GM19468 (cell line): ENCODE measurements at regions not wholly inside any gene's neighbourhood (a gene's known extent, or its start where the extent isn't known, plus 50 kb on each side); places are given as distances from the start of the nearest gene placed in this dataset.

Experiments used
- ATAC-seq: cut with Tn5 transposase; IDR thresholded peaks from one replicate; pipeline ENCODE4 v1.9.1; 2021; ENCODE audit warnings: mild to moderate bottlenecking, moderate library complexity, moderate number of reproducible peaks; ENCODE audit not compliant: unreplicated experiment; ENCODE audit errors: extremely low read depth

GRCh38 chr9:116072046-116072445 is 81.5 kb upstream of the PAPPA start:
- no peak for ATAC-seq

DNA sequence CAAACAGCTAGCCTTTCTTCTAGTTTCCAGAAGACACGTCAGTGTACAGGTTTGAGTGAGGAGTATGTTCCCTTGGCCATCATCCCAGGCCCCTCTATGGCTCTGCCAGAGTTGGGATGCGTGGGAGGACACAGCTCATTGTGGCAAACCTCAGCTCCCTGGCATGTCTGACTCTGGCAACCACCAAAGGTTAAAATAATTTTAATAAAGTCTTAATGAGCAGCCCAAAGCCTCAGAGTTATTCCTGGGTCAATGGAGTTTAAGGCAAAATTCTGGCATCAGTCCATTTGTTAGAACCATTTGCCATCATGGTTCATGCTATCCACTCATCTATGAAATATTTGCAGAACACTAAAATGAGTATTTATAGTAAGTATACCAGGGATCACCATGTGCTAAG is 79.8 kb upstream of the PAPPA start:
- no peak for ATAC-seq

DNA sequence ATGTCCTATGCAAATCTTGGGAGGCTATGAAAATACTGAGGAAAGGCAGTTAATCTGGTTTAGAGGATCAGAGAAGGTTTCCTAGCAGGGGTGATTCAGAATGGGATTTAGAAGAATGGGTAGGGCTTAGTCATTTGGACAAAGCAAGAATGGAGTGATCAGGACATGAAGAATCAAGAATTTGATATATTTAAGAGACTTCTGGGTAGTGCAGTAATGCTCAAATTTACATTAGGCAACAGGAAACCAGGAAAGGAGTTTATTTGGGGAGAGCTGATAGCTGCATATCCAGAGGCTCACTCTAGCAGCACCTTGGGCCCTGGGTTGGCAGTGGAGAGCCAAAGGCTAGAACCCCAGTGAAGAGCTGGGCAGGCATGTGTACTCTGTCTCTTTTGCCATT is 78.9 kb upstream of the PAPPA start:
- no peak for ATAC-seq

GRCh38 chr9:116075191-116075590 is 78.4 kb upstream of the PAPPA start:
- ATAC-seq = no peak

DNA sequence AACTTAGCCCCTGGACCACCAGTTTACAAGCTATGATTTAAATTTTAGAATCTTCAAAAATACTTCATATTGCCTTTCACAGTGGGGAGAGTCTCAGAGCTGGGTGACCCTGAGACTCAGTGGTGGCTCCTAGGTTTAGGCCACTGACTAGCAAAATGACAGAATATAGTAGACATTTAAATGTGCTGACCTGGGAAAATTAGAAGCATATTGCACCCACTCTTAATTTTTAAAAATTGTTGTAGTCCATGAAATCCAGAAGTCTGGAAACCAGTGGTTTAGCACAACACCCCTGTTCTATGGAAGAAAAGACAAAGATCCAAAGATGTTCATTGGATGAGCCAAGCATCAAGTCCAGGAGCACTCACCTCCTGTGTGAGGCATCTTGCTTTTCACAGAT is 75.0 kb upstream of the PAPPA start:
- no peak for ATAC-seq

GRCh38 chr9:116080561-116080960 is 73.0 kb upstream of the PAPPA start:
- ATAC-seq = no peak

DNA sequence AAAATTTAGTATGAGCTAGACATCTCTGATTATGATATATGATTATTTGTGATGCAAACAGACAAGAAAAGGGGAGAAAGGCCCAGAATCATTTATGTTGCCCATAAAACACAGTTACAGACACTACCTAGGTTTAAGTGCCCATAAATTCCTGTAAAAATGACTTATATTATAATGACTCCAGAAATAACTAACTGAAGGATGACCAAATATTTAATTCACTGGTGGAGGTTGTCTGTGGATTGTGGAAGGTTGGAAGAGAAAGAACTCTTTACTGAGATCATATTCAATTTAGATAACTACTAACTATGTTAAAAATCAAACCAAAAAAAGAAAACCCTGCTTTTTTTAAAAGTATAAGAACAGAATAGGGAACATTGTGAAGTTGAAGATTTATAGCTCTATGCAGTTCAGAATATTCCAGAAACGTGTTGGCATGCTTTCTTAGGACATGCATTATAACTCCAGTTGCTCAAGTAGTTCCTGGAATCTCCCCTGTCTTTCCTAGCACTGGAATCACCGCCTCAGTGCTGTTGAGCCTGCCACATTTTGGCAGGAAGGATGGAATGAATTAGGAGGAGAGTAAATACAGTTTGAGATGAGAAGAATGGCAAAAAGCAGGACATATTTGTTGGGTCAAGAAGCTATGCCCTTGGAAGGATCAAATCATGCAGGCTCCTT is 72.0 kb upstream of the PAPPA start:
- no peak for ATAC-seq

DNA sequence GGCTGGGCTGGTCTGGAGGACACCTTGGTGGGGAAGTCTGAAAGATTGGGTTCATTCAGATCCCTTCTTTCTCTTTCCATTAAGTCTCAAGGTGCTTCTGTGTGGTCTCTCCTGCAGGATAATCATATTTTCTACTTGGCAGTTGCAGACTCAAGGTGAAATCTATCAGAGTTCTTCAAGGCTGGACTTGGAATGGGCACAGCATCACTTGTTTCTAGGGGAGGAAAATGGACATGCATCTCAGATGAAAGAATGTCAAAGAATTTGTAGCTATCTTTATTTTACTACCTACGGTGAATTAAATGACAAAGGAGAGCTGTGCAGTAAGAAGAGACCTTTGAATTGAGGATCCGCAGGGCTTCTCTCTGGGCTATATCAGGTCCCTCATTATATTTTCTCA is 69.8 kb upstream of the PAPPA start:
- no peak for ATAC-seq

- no peak for ATAC-seq
Observed at GRCh38 chr9:116084497-116084896, 69.1 kb upstream of the PAPPA start.

- no peak for ATAC-seq
Observed at GRCh38 chr9:116087246-116087645, 66.3 kb upstream of the PAPPA start.

DNA sequence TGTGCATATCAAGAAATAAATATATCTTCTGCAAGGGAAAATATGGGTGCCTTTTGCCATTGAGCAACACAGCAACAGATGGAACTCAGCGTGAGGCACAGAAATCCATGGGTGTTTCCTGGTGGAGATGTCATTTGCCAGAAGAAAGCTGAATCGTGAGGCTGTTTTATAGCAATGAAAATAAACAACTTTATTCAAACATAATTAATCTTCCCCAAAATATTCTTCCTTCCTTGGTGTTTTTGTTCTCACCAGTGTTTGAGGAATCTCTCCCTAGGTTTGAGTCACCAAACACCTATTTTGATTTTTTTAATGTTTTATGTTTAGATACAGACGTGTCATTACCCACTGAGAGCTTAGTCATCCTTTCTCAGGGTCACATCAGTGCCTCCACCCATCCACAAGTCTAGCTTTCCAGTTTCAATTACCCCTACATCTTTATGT is 65.8 kb upstream of the PAPPA start:
- ATAC-seq = no peak

- no peak for ATAC-seq
Observed at GRCh38 chr9:116088396-116088795, 65.2 kb upstream of the PAPPA start.

DNA sequence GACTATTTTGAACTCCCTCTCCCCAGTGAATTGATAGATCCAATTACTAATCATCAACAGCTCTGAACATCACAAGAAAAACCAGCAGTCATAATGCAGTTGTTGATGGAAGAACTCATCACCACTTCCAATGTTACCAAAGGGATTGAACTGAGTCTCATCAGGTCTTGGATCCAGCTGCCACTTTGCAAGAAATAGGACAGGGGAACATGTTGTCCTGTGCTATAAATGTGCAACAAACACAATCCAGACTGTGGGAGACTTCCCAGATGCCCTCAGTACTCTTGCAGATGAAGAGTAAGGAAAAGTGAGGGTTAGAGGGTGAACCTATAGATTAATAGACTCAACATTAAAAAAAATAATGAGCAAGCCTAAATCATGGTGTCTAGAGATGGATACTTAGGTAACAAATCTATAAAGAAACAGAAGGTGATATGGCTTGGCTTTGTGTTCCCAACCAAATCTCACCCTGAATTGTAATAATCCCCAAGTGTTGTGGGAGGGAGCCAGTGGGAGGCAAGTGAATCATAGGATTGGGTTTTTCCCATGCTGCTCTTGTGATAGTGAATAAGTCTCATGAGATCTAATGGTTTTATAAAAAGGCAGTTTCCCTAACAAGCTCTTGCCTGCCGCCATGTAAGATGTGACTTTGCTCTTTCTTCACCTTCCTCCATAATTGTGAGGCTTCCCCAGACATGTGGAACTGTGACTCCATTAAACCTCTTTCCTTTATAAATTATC is 63.4 kb upstream of the PAPPA start:
- ATAC-seq = no peak

DNA sequence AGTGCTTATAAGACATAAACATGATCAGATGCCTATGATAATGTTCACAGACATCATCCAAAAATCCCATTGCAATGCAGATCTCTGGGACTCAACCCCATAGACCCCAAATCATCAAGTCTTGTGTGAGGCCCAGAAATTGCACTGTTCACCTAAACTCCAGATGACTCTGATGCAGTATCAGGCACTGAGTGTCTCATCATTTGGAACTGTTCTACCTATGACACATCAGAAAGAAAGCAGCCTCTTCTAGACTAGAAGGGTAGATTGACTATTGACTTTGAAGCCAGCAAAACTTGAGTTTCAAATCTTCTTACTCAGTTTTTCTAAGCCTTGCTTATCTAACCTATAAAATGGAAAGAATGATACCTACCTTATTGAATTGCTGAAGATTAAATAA is 58.7 kb upstream of the PAPPA start:
- ATAC-seq = no peak

DNA sequence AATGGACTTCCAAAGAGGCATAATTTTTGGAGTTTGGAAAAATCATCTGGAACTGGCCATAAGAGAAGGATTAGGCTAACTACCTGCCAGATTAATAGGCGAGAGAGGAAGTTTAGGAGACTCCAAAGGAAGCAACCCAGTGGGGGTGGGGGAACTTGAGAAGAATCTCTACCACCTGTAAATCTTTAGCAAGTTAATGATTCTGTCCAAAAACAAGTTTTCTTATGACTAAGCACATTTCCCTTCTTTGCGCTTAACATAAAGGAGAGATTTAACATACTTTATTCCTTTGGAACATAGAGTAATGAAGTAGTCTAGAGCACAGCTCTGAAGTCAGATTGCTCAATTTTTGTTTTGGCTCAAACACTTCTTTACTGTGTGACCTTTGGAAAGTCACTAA is 58.2 kb upstream of the PAPPA start:
- ATAC-seq = no peak

- no peak for ATAC-seq
Observed at GRCh38 chr9:116096046-116096445, 57.5 kb upstream of the PAPPA start.

DNA sequence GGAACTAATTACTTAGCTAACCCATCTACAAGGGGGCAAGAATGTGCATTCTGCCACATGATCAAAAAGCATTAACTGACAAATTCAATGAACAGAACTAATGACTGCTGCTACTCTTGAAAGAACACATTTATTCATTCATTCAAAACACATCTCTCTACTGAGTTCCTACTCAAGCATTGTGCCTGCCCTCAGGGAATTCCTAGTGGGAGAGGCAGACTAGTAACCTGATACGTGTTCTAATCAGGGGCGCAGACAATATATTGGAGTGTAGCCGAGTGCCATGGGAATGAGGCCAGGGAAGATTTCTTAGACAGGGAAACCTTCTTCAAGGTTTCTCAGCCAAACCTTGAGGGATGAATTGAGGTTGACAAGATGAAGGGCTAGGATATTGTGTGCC is 56.7 kb upstream of the PAPPA start:
- ATAC-seq = no peak

DNA sequence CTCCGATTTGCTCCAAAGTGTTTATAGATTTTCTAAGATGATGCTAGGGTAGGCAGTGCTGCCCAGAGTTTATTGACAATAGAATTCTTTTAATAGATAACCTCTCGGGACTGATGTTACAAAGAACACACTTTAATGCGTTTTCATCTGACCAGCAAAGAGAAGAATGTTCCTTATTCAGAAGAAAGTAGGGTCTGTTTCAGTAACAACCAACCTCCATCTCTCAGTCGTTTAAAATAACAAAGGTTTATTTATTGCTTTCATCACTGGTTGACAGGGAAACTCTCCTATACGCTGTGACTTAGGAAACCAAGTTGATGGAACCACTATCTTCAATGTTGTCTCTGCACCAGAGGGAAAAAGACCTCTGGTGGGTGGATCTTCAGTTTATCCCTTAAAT is 55.1 kb upstream of the PAPPA start:
- no peak for ATAC-seq

- ATAC-seq = no peak
Observed at GRCh38 chr9:116099821-116100220, 53.8 kb upstream of the PAPPA start.

DNA sequence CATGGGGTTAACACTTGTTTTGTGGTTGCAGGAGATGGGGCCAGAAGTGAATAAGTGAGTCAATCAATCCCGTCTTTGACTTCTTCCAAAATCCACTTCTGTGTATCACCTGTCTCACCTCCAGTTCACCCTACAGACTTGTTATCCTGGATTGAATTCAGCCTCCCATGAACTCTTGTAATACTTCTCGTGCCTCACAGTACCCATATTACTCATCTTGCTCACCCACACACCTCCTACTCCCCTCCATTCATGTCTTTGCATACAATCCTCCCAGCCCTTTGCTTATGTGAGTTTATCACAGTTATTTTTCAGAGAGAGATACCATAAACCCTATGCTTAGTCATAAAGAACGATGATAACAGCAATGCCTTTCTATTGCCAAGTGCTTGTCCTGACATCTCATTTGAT is 52.9 kb upstream of the PAPPA start:
- ATAC-seq = no peak

- no peak for ATAC-seq
Observed at GRCh38 chr9:116101516-116101915, 52.1 kb upstream of the PAPPA start.

GRCh38 chr9:116102596-116102995 is 51.0 kb upstream of the PAPPA start:
- no peak for ATAC-seq
